ENCODE measurements at regions not wholly inside any gene's neighbourhood (a gene's known extent, or its start where the extent isn't known, plus 50 kb on each side); places are given as distances from the start of the nearest gene placed in this dataset.

GRCh38 chr5:172588380-172588779 lies 52.7 kb upstream of the NEURL1B start:
- intact Hi-C loops (cut with DNase I; ENCODE audit: low total_unique reads), result no loop called here
- Histone ChIP-seq H3K27ac (no peak overlapping the region), H3K4me1 (peaks cover 0 to 8% of the 10 kb centered on the region in 2 donors), H3K36me3 (no peaks in the 10 kb centered on the region), H3K4me3 (no peak overlapping the region), H3K27me3 (no peaks in the 10 kb centered on the region), H3K9me3 (no peaks in the 10 kb centered on the region)
- DNase-seq, result no peak
- no peak for TF ChIP-seq POLR2A (IDR thresholded peaks at IDR 0.05)
- TF ChIP-seq CTCF (IDR thresholded peaks at IDR 0.05), result no peak

GRCh38 chr5:172587061-172587405 lies 54.0 kb upstream of the NEURL1B start:
- Histone ChIP-seq H3K4me3 (no peak overlapping the region), H3K36me3 (no peaks in the 10 kb centered on the region), H3K4me1 (peaks cover 4 to 18% of the 10 kb centered on the region in 2 donors), H3K9me3 (no peaks in the 10 kb centered on the region), H3K27ac (peak overlapping the region; percentile 54 to 85), H3K27me3 (no peaks in the 10 kb centered on the region)
- TF ChIP-seq CTCF (IDR thresholded peaks at IDR 0.05) (no peak), POLR2A (IDR thresholded peaks at IDR 0.05) (no peak)
- intact Hi-C loops (cut with DNase I; ENCODE audit: low total_unique reads), result no loop called here
- DNase-seq, result no peak

DNA sequence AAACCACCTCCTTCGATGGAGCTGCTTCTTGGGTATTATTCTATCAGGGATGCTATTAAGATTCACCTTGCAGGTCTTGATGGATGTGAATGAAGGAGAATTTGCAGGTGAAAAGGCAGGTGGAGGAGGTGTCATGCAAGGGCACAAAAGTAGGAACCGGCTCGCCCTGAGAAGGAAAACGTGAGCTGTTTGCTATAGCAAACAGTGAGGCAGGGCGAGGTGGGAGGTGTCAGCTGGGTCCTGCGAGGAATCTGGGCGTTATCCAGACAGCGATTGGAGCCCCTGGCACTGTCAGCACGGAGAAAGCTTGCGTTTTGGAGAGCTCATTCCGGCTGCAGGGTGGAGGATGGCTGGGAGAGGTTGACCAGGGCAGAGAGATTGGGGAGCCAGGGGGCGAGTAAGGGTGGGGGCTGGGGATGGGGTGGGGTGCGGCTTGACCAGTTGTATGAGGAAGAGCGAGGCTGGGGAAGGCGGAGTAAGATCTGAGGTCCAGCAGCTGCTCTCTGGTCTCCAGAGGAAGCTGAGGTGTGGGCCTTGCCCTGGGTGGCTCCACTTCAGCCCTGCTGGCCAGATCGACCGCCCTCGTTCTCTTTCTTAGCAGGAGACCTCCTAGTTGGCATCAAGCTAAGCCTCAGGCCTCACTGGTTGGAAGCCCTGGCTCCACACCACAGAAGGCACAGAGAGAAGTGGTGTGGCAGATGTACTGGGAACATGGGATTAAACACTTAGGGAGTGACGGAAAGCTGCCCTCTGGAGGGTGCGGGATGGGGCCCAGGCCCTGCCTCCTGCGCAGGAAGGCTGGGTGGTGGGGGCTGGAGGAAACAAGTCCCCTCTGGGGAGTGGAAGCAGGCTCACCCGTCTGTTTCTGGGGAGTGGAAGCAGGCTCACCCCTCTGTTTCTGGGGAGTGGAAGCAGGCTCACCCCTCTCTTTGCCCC lies 54.7 kb upstream of the NEURL1B start:
- Histone ChIP-seq H3K36me3 (no peaks in the 10 kb centered on the region), H3K4me3 (no peak overlapping the region), H3K4me1 (peaks cover 4 to 18% of the 10 kb centered on the region in 2 donors), H3K27me3 (no peaks in the 10 kb centered on the region), H3K9me3 (no peaks in the 10 kb centered on the region), H3K27ac (peak overlapping the region; percentile 54 to 85)
- intact Hi-C loops (cut with DNase I; ENCODE audit: low total_unique reads), result no loop called here
- no peak for DNase-seq
- no peak for TF ChIP-seq CTCF (IDR thresholded peaks at IDR 0.05)
- TF ChIP-seq POLR2A (IDR thresholded peaks at IDR 0.05), result no peak

DNA sequence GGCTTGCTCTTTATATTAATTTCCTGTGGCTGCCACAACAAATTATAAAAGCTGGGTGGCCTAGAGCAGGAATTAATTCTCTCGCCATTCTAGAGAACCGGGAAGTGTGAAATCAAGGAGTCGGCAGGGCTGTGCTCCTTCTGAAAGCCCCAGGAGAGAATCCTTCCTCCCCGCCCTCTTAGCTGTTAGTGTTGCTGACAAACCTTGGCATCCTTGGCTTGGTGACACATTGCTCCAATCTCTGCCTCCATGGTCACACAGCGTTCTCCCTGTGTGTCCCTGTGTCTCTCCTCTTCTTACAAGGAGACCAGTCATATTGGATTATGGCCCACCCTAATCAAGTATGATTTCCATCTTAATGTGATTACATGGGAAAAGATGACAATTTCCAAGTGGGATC lies 55.9 kb upstream of the NEURL1B start:
- peak overlapping the region; percentile 71 to 85 for H3K27ac ChIP-seq
- no peak for TF ChIP-seq CTCF (IDR thresholded peaks at IDR 0.05)
- no peak for TF ChIP-seq POLR2A (IDR thresholded peaks at IDR 0.05)
- H3K4me1 ChIP-seq, result peaks cover 4 to 18% of the 10 kb centered on the region in 2 donors
- H3K36me3 ChIP-seq, result no peaks in the 10 kb centered on the region
- DNase-seq, result no peak
- H3K27me3 ChIP-seq, result no peaks in the 10 kb centered on the region
- intact Hi-C loops (cut with DNase I; ENCODE audit: low total_unique reads), result no loop called here
- no peak overlapping the region for H3K4me3 ChIP-seq
- H3K9me3 ChIP-seq, result no peaks in the 10 kb centered on the region

- intact Hi-C loops (cut with DNase I; ENCODE audit: low total_unique reads), result no loop called here
- H3K4me1 ChIP-seq, result peaks cover 4 to 18% of the 10 kb centered on the region in 2 donors
- no peak for DNase-seq
- TF ChIP-seq CTCF (IDR thresholded peaks at IDR 0.05), result no peak
- TF ChIP-seq POLR2A (IDR thresholded peaks at IDR 0.05), result no peak
- no peaks in the 10 kb centered on the region for H3K36me3 ChIP-seq
- H3K27me3 ChIP-seq, result no peaks in the 10 kb centered on the region
- H3K9me3 ChIP-seq, result no peaks in the 10 kb centered on the region
- no peak overlapping the region for H3K4me3 ChIP-seq
- peak overlapping the region; percentile 71 to 85 for H3K27ac ChIP-seq
Observed at GRCh38 chr5:172584638-172585037, 56.4 kb upstream of the NEURL1B start.
